Karpas-422 (cell line): ENCODE measurements at regions not wholly inside any gene's neighbourhood (a gene's known extent, or its start where the extent isn't known, plus 50 kb on each side); places are given as distances from the start of the nearest gene placed in this dataset.

Experiments used
- DNase-seq: peaks from one replicate; pipeline ENCODE4 v3.0.0-alpha.2; 2015
- H2AFZ ChIP-seq: fragments of 200-600 bp; sonication (generic); 2 replicates; pipeline ENCODE4 v1.6.1; 2014; ENCODE audit warnings: antibody characterized with exemption, low read length, mixed read lengths
- H3K27ac ChIP-seq: fragments of 200-600 bp; sonication (generic); 2 replicates; pipeline ENCODE4 v1.5.1; 2014; ENCODE audit warnings: mild to moderate bottlenecking, low read length, moderate library complexity
- H3K27me3 ChIP-seq: fragments of 200-600 bp; sonication (generic); 2 replicates; pipeline ENCODE4 v1.6.1; 2014; ENCODE audit warnings: low read length, mixed read lengths
- H3K36me3 ChIP-seq: fragments of 200-600 bp; sonication (generic); 2 replicates; pipeline ENCODE4 v1.6.1; 2014; ENCODE audit warnings: low read length, mixed read lengths; ENCODE audit not compliant: insufficient read depth
- H3K4me1 ChIP-seq: fragments of 200-600 bp; sonication (generic); 2 replicates; pipeline ENCODE4 v1.6.1; 2014; ENCODE audit warnings: mild to moderate bottlenecking, low read length, mixed read lengths
- H3K4me2 ChIP-seq: fragments of 200-600 bp; sonication (generic); 2 replicates; pipeline ENCODE4 v1.6.1; 2014; ENCODE audit warnings: low read length, low read depth, mild to moderate bottlenecking; ENCODE audit not compliant: poor library complexity, severe bottlenecking
- H3K4me3 ChIP-seq: fragments of 200-600 bp; sonication (generic); 2 replicates; pipeline ENCODE4 v1.5.1; 2014; ENCODE audit warnings: mild to moderate bottlenecking, antibody characterized with exemption, low read length, mixed read lengths
- H3K79me2 ChIP-seq: fragments of 200-600 bp; sonication (generic); 2 replicates; pipeline ENCODE4 v1.6.1; 2014; ENCODE audit warnings: mild to moderate bottlenecking, low read length, mixed read lengths
- H3K9ac ChIP-seq: fragments of 200-600 bp; sonication (generic); 2 replicates; pipeline ENCODE4 v1.6.0; 2014; ENCODE audit warnings: low read length
- H3K9me2 ChIP-seq: fragments of 200-600 bp; sonication (generic), shearing (Covaris generic); replicated peaks from 2 replicates; pipeline ENCODE4 v1.6.0; 2014; ENCODE audit warnings: mild to moderate bottlenecking, low read length, moderate library complexity; ENCODE audit not compliant: insufficient read depth
- H3K9me3 ChIP-seq: fragments of 300-700, 200-600 bp; sonication (generic); 2 replicates; pipeline ENCODE4 v1.6.1; 2014; ENCODE audit warnings: low read length, mixed read lengths
- H4K20me1 ChIP-seq: fragments of 200-600 bp; sonication (generic); 2 replicates; pipeline ENCODE4 v1.6.1; 2014; ENCODE audit warnings: mild to moderate bottlenecking, antibody characterized with exemption, low read length, low read depth; ENCODE audit not compliant: insufficient read depth

DNA sequence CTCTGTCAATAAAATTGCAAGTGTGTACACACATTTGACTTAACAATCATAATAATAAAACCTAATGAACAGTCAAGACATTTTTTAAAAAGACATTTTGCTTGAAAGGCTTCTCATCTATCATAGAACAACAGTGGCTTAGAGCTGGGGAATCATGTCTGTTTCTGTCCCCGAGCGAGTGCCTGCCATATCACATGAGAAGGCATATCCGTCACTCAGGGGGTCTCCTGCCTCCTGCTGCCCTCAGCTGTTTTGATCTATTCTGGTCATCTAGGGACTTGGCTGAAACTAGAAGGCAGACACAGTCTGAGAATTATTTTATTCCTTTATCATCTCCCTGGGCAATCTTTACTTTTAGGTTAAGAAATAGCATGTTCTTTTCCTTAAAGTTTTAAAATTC is 278.7 kb upstream of the KLF6 start:
- H3K9me3 ChIP-seq, result no peaks in the 10 kb centered on the region
- no peak overlapping the region for H3K9ac ChIP-seq
- H2AFZ ChIP-seq, result no peak overlapping the region
- no peaks in the 10 kb centered on the region for H3K4me1 ChIP-seq
- no peak for DNase-seq
- no peak overlapping the region for H3K27ac ChIP-seq
- no peaks in the 10 kb centered on the region for H3K36me3 ChIP-seq
- H4K20me1 ChIP-seq, result no peaks in the 10 kb centered on the region
- no peaks in the 10 kb centered on the region; the same call in 1 of the 2 replicates for H3K27me3 ChIP-seq
- H3K4me2 ChIP-seq, result no peak overlapping the region
- H3K79me2 ChIP-seq, result no peaks in the 10 kb centered on the region
- no peak overlapping the region for H3K4me3 ChIP-seq
- no peaks in the 10 kb centered on the region for H3K9me2 ChIP-seq

DNA sequence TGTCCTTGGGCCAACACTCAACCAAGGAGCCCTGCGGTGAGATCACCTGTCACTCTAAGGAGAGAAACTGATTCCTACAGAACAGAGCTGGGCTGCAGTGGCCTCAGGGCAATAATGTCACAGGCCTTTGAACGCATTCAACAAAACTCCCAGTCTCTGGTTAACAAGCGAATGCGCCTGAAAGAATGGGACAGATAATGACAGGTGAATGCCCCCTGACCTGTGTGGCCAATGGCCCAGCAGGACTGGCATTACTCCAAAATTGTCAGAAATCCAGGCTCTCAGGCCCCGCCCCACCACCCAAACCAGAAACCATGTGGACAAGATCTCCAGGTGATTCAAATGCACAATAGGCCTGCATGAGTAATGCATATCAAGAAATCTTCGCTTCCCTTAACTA is 277.7 kb upstream of the KLF6 start:
- Histone ChIP-seq H3K9me3 (no peaks in the 10 kb centered on the region), H3K4me3 (no peak overlapping the region), H3K9ac (no peak overlapping the region), H3K27ac (no peak overlapping the region), H3K36me3 (no peaks in the 10 kb centered on the region), H2AFZ (no peak overlapping the region), H4K20me1 (no peaks in the 10 kb centered on the region), H3K4me2 (no peak overlapping the region), H3K4me1 (no peaks in the 10 kb centered on the region), H3K79me2 (no peaks in the 10 kb centered on the region), H3K9me2 (no peaks in the 10 kb centered on the region), H3K27me3 (no peaks in the 10 kb centered on the region; the same call in 1 of the 2 replicates)
- no peak for DNase-seq

DNA sequence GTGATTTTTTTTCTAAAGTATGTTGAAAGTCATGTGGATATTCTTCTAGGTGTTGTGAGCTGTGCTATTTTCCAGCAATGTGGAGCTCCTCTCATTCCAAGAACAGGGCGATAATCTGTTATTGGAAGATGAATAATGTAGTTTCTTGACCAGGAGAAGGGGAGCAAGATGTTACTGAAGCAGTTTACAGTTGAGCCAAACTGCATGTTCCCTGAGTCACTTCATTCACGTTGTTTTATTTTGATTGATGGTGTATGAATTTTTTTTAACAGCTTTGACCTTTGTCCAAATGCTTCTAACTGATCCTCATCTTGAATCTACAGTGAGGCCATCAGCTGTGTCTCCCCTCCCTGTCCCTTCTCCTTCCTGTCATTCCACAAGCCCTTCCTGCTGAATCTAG is 277.1 kb upstream of the KLF6 start:
- Histone ChIP-seq H3K9me2 (no peaks in the 10 kb centered on the region), H3K4me2 (no peak overlapping the region), H4K20me1 (no peaks in the 10 kb centered on the region), H3K9me3 (no peaks in the 10 kb centered on the region), H3K79me2 (no peaks in the 10 kb centered on the region), H3K27ac (no peak overlapping the region), H3K27me3 (no peaks in the 10 kb centered on the region; the same call in 1 of the 2 replicates), H3K9ac (no peak overlapping the region), H3K36me3 (no peaks in the 10 kb centered on the region), H3K4me1 (no peaks in the 10 kb centered on the region), H2AFZ (no peak overlapping the region), H3K4me3 (no peak overlapping the region)
- no peak for DNase-seq

DNA sequence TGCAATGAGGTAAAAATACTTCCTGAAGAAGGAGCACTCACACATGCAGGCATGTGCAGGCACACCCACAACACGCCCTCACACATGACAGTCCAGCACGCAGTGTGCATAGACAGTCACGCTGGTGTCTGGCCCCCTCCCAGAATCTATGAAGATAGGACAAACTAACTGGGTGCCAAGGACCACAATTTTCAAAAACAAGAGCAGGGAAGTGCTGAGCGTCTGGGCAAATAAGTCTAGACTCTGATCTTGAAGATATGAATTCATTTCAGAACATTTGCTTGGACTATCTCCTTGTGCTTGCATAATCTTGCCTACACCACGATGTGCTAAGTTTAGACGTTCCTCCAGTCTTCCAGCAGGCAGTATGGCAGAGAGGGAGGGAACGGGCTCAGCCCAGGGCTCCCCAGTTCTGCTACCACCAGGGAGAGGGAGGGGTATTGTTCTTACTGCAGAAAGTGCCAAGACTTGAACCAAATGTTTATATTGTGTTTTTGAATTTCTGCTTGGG is 276.5 kb upstream of the KLF6 start:
- no peaks in the 10 kb centered on the region for H3K9me3 ChIP-seq
- H3K9ac ChIP-seq, result no peak overlapping the region
- no peak overlapping the region for H2AFZ ChIP-seq
- no peak overlapping the region for H3K4me2 ChIP-seq
- no peak overlapping the region for H3K4me3 ChIP-seq
- no peaks in the 10 kb centered on the region for H3K4me1 ChIP-seq
- H3K27me3 ChIP-seq, result no peaks in the 10 kb centered on the region; the same call in 1 of the 2 replicates
- H3K36me3 ChIP-seq, result no peaks in the 10 kb centered on the region
- no peaks in the 10 kb centered on the region for H3K79me2 ChIP-seq
- H3K9me2 ChIP-seq, result no peaks in the 10 kb centered on the region
- no peak overlapping the region for H3K27ac ChIP-seq
- H4K20me1 ChIP-seq, result no peaks in the 10 kb centered on the region
- no peak for DNase-seq

DNA sequence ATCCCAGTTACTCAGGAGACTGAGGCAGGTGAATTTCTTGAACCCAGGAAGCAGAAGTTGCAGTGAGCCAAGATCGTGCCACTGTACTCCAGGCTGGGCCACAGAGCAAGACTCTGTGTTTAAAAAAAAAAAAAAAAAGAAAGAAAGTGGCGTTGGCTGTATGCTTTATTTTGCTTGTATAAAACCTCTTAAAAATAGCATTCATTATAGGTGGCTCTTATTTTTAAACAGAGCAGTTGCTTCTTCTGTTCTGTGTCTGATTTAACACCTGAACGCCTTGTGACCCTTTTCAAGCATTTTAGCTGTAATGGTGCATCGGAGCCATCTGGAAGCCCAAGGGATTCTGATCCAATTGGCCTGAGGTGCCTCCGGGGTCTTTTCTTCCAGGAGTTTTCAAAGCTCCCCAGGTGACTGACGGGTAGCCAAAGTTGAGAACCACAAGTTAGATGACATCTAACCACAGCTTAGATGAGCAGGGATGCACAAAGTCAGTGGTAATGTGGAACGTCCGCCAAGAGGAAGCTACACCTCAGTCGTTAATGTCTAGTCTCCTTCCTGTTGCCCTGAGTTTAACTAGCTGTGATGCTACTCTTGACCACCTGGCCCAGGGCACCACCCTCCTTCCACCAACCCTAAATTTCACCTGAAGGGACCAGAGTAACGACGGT is 274.6 kb upstream of the KLF6 start:
- Histone ChIP-seq H3K4me2 (no peak overlapping the region), H3K4me1 (no peaks in the 10 kb centered on the region), H3K79me2 (no peaks in the 10 kb centered on the region), H3K9ac (no peak overlapping the region), H3K4me3 (no peak overlapping the region), H4K20me1 (no peaks in the 10 kb centered on the region), H3K9me3 (no peaks in the 10 kb centered on the region), H2AFZ (no peak overlapping the region), H3K9me2 (no peaks in the 10 kb centered on the region), H3K27me3 (no peaks in the 10 kb centered on the region), H3K36me3 (no peaks in the 10 kb centered on the region), H3K27ac (no peak overlapping the region)
- DNase-seq, result no peak

DNA sequence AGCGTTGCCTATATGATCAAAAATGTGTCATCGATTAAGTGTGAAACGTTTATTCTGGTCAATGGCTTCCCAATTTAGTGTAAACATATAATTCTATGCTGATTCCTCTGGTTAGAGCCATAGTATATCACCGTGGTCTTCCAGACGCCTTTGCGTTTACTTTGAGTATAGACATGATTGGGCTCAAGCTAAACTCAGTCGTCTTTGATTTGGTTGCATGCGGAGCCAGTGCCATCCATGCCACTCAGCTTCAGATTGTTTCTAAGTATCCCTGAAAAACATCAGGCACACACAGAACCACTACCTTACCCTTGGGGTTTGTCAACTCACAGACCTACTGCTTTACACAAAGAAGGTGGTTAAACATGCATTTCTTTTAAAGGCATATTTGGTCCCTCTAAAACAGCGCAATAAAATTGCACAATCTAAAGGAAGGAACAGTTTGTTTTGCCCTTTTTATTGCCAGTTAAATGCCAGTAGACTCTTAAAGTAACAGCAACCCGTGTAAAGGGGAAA is 273.6 kb upstream of the KLF6 start:
- H3K4me3 ChIP-seq, result no peak overlapping the region

DNA sequence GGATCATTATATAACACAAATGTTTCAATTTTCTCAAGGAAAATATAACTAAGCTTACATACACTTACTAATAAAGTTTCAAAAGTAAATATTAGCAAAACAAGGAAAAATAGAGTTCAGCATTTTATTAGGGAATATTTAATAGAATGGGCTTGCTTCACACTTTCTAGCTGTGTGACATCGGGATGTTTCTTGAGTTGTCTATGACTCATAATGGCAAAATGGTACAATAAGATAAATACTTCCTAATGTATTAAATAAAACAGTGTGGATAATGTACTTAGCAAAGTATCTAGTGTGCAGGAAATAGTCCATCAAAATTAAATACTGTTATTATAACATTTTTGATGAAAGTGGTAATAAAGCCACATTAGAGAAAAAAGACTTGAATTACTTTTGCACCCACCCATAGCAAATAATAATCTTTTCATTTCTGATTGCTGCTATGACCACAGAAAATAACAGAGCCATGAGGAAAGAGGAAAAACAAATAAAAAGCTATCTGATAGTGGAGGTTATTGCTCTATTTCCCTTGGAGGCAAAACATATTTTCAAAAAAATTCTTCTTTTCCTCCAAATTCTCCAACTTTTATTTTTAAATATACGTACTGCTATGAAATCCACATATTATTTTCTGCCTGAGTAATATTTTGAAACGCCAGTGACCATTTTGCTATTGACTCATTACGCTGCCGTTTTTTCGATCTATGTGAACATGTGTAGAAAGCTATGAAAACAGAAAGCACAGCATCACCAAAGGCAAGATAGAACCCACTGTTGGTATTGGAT is 272.9 kb upstream of the KLF6 start:
- DNase-seq, result no peak
- Histone ChIP-seq H3K36me3 (no peaks in the 10 kb centered on the region), H3K9me2 (no peaks in the 10 kb centered on the region; the same call in 1 of the 2 replicates), H3K4me3 (no peak overlapping the region), H3K4me2 (no peak overlapping the region), H3K9me3 (no peaks in the 10 kb centered on the region), H3K79me2 (no peaks in the 10 kb centered on the region), H3K27ac (no peak overlapping the region), H2AFZ (no peak overlapping the region), H3K4me1 (peaks cover 5% of the 10 kb centered on the region), H4K20me1 (no peaks in the 10 kb centered on the region), H3K9ac (no peak overlapping the region), H3K27me3 (no peaks in the 10 kb centered on the region)

More for the DNA sequence above, 273.6 kb upstream of the KLF6 start:
- no peaks in the 10 kb centered on the region for H3K27me3 ChIP-seq
- H4K20me1 ChIP-seq, result no peaks in the 10 kb centered on the region
- no peaks in the 10 kb centered on the region for H3K79me2 ChIP-seq
- peaks cover 5% of the 10 kb centered on the region for H3K4me1 ChIP-seq
- no peak for DNase-seq
- no peak overlapping the region for H3K27ac ChIP-seq
- no peak overlapping the region for H2AFZ ChIP-seq
- H3K9me2 ChIP-seq, result no peaks in the 10 kb centered on the region
- no peak overlapping the region for H3K9ac ChIP-seq
- H3K9me3 ChIP-seq, result no peaks in the 10 kb centered on the region
- H3K4me2 ChIP-seq, result no peak overlapping the region
- no peaks in the 10 kb centered on the region for H3K36me3 ChIP-seq

DNA sequence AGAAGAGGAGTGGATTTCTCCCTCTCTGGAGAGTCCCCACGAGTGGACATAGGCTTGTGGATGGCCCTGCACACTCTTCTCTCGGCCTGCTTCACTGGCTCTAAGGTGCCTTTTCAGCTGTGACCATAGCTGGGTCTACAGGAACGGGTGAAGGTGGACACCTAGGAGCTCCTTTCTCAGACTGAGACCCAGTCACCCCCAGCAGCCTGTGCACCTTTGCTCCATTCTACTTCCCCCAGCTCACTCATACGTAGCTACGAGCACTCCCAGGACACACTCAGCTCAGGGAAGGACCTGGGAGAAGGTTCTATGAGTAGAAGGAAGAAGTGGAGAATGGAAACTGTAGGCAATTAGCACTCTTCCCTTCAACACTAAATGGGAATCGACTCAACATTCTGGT is 272.0 kb upstream of the KLF6 start:
- no peak for DNase-seq
- Histone ChIP-seq H3K9ac (no peak overlapping the region), H3K4me3 (no peak overlapping the region), H3K36me3 (no peaks in the 10 kb centered on the region), H3K4me1 (peaks cover 5% of the 10 kb centered on the region), H3K79me2 (no peaks in the 10 kb centered on the region), H3K27me3 (no peaks in the 10 kb centered on the region), H3K27ac (no peak overlapping the region), H3K9me2 (no peaks in the 10 kb centered on the region; the same call in 1 of the 2 replicates), H3K9me3 (no peaks in the 10 kb centered on the region), H3K4me2 (no peak overlapping the region), H2AFZ (no peak overlapping the region), H4K20me1 (no peaks in the 10 kb centered on the region)
